HCT116 (cell line): ENCODE measurements at regions not wholly inside any gene's neighbourhood (a gene's known extent, or its start where the extent isn't known, plus 50 kb on each side); places are given as distances from the start of the nearest gene placed in this dataset.

Experiments
- ATAC-seq: fragments of 200-7000 bp; cut with Tn5 transposase; 2 replicates; pipeline ENCODE4 v1.9.1; 2020; ENCODE audit warnings: mild to moderate bottlenecking, moderate library complexity
- BruUV-seq: library from RNA; stranded (reverse); fragments of 400-500 nt; replicated peaks from 2 replicates; lab custom pipeline; 2021; lab: Mats Ljungman, UMichigan
- CTCF ChIA-PET: fragments of 300-600 bp; sonication (Branson Sonifier 250); formaldehyde crosslinking; loops from one replicate; lab custom pipeline; 2021; ENCODE audit warnings: antibody characterized with exemption; lab: Charles Lee
- POLR2A ChIA-PET: fragments of 300-600, 350-600 bp; sonication (Branson Sonifier 250); formaldehyde crosslinking; loops from one replicate; lab custom pipeline; 2021; ENCODE audit warnings: antibody characterized with exemption; lab: Charles Lee
- RAD21 ChIA-PET, 2 experiments: fragments of 300-600 bp; sonication (Branson Sonifier 250); formaldehyde crosslinking; loops; one replicate each; lab custom pipeline; 2023; ENCODE audit warnings: low total read pairs in 2 of 2; ENCODE audit not compliant: uncharacterized antibody in 2 of 2, unreplicated experiment in 2 of 2, low non-redundant PET in 1 of 2; lab: Charles Lee
- DNase-seq: peaks from one replicate; pipeline ENCODE4 v3.0.0-alpha.2; 2010; ENCODE audit warnings: low read depth, low spot score
- H2AFZ ChIP-seq: fragments of 200-600 bp; shearing (Covaris generic), sonication (generic); 2 replicates; pipeline ENCODE4 v1.6.1; 2017; ENCODE audit warnings: low read depth, mixed run types, mixed read lengths, antibody characterized with exemption, low read length; ENCODE audit not compliant: poor library complexity, severe bottlenecking
- H3K27ac ChIP-seq: 2 replicates; pipeline ENCODE4 v1.5.1; 2012; ENCODE audit warnings: low read depth, low read length
- H3K27me3 ChIP-seq: fragments of 200-600 bp; sonication (generic); 2 replicates; pipeline ENCODE4 v1.6.1; 2016; ENCODE audit warnings: mixed run types, low read length, mixed read lengths; ENCODE audit not compliant: insufficient read depth
- H3K36me3 ChIP-seq, 2 experiments: fragments of 200-500 bp in 1 of 2; fragments of 200-600 bp in 1 of 2; sonication (Bioruptor generic) in 1 of 2; sonication (generic) in 1 of 2; 2 replicates each; pipeline versions ENCODE4 v1.5.1 to v1.6.1; 2014 to 2016; ENCODE audit warnings: low read length in 2 of 2, inconsistent platforms in 1 of 2, mixed read lengths in 1 of 2, mixed run types in 1 of 2; ENCODE audit not compliant: insufficient read depth in 2 of 2, control insufficient read depth in 1 of 2
- H3K4me1 ChIP-seq, 2 experiments: fragments of 200-600 bp in 1 of 2; sonication (generic) in 1 of 2; 2 replicates each; pipeline versions ENCODE4 v1.5.1 to v1.6.1; 2012 to 2017; ENCODE audit warnings: low read length in 2 of 2, inconsistent platforms in 1 of 2, mild to moderate bottlenecking in 1 of 2, mixed read lengths in 1 of 2, mixed run types in 1 of 2, moderate library complexity in 1 of 2; ENCODE audit not compliant: insufficient read depth in 2 of 2, control insufficient read depth in 1 of 2
- H3K4me2 ChIP-seq: fragments of 200-600 bp; sonication (generic); 2 replicates; pipeline ENCODE4 v1.6.1; 2017; ENCODE audit warnings: mixed run types, low read length, mixed read lengths
- H3K4me3 ChIP-seq, 2 experiments: fragments of 200-600 bp in 1 of 2; sonication (generic) in 1 of 2; replicated peaks in 1 of 2; 2 replicates each; pipeline ENCODE4 v1.5.1; 2011 to 2016; ENCODE audit warnings: low read length in 2 of 2, control low read depth in 1 of 2, low read depth in 1 of 2, mild to moderate bottlenecking in 1 of 2, mixed read lengths in 1 of 2, mixed run types in 1 of 2
- H3K79me2 ChIP-seq: fragments of 200-600 bp; sonication (generic); 2 replicates; pipeline ENCODE4 v1.6.1; 2017; ENCODE audit warnings: mild to moderate bottlenecking, mixed run types, low read length, moderate library complexity, mixed read lengths; ENCODE audit not compliant: insufficient read depth
- H3K9ac ChIP-seq: fragments of 200-600 bp; sonication (generic); 2 replicates; pipeline ENCODE4 v1.6.1; 2016; ENCODE audit warnings: low read length, mixed read lengths
- H3K9me2 ChIP-seq: fragments of 200-600 bp; sonication (generic), shearing (Covaris generic); 2 replicates; pipeline ENCODE4 v1.6.1; 2017; ENCODE audit warnings: mixed run types, mild to moderate bottlenecking, moderate library complexity; ENCODE audit not compliant: insufficient read depth
- H3K9me3 ChIP-seq, 2 experiments: fragments of 200-500 bp in 1 of 2; fragments of 200-600 bp in 1 of 2; sonication (Bioruptor generic) in 1 of 2; sonication (generic) in 1 of 2; 2 replicates each; pipeline ENCODE4 v1.6.1; 2014 to 2017; ENCODE audit warnings: low read length in 2 of 2, mixed read lengths in 2 of 2, inconsistent platforms in 1 of 2, low read depth in 1 of 2, mild to moderate bottlenecking in 1 of 2, mixed run types in 1 of 2, moderate library complexity in 1 of 2; ENCODE audit not compliant: control insufficient read depth in 1 of 2, insufficient read depth in 1 of 2
- H4K20me1 ChIP-seq: fragments of 200-600 bp; sonication (generic), shearing (Covaris generic); 2 replicates; pipeline ENCODE4 v1.6.1; 2017; ENCODE audit warnings: mixed run types, mild to moderate bottlenecking, moderate library complexity; ENCODE audit not compliant: insufficient read depth
- ATF3 ChIP-seq: IDR thresholded peaks from 2 replicates; pipeline ENCODE4 v1.6.1; 2012
- CBX3 ChIP-seq: IDR thresholded peaks from 2 replicates; pipeline ENCODE4 v1.6.1; 2012; ENCODE audit warnings: low read depth
- CEBPB ChIP-seq: IDR thresholded peaks from 2 replicates; pipeline ENCODE4 v1.6.1; 2012; ENCODE audit warnings: low read depth
- CTCF ChIP-seq, 3 experiments: fragments of 200-600 bp in 1 of 3; sonication (generic) in 1 of 3; IDR thresholded peaks in 2 of 3; conservative IDR thresholded peaks in 1 of 3; 2 replicates each; pipeline ENCODE4 v1.5.1; 2012 to 2017; ENCODE audit warnings: low read depth in 2 of 3, low read length in 2 of 3, antibody characterized with exemption in 1 of 3, borderline replicate concordance in 1 of 3, control low read depth in 1 of 3, mild to moderate bottlenecking in 1 of 3, mixed read lengths in 1 of 3, mixed run types in 1 of 3, moderate library complexity in 1 of 3; ENCODE audit not compliant: insufficient read depth in 1 of 3
- EGR1 ChIP-seq: IDR thresholded peaks from 2 replicates; pipeline ENCODE4 v1.6.1; 2012; ENCODE audit warnings: low read depth
- ELF1 ChIP-seq: IDR thresholded peaks from 2 replicates; pipeline ENCODE4 v1.6.1; 2012; ENCODE audit warnings: low read depth, borderline replicate concordance
- EZH2 ChIP-seq: fragments of 200-600 bp; sonication (generic); IDR thresholded peaks from 2 replicates; pipeline ENCODE4 v1.6.1; 2017; ENCODE audit warnings: antibody characterized with exemption, mixed run types
- EZH2phosphoT487 ChIP-seq: fragments of 200-600 bp; IDR thresholded peaks from 2 replicates; pipeline ENCODE4 v1.6.1; 2018; ENCODE audit warnings: antibody characterized with exemption, borderline replicate concordance
- FOSL1 ChIP-seq: IDR thresholded peaks from 2 replicates; pipeline ENCODE4 v1.6.1; 2012; ENCODE audit warnings: low read depth
- JUND ChIP-seq: IDR thresholded peaks from 2 replicates; pipeline ENCODE4 v1.6.1; 2012
- POLR2A ChIP-seq: IDR thresholded peaks from 2 replicates; pipeline ENCODE4 v1.7.0; 2011; ENCODE audit warnings: borderline replicate concordance; ENCODE audit not compliant: insufficient read depth, insufficient read length; ENCODE audit errors: extremely low read depth
- POLR2AphosphoS5 ChIP-seq: IDR thresholded peaks from 2 replicates; pipeline ENCODE4 v1.6.1; 2011; ENCODE audit warnings: mild to moderate bottlenecking, low read depth, low read length, moderate library complexity
- RAD21 ChIP-seq: IDR thresholded peaks from 2 replicates; pipeline ENCODE4 v1.6.1; 2012; ENCODE audit warnings: low read depth, mild to moderate bottlenecking
- REST ChIP-seq: IDR thresholded peaks from 2 replicates; pipeline ENCODE4 v1.6.1; 2012; ENCODE audit warnings: low read depth
- SP1 ChIP-seq: IDR thresholded peaks from 2 replicates; pipeline ENCODE4 v1.6.1; 2012; ENCODE audit warnings: low read depth
- SRF ChIP-seq: IDR thresholded peaks from 2 replicates; pipeline ENCODE4 v1.6.1; 2012; ENCODE audit warnings: low read depth
- TCF7L2 ChIP-seq: IDR thresholded peaks from 2 replicates; pipeline ENCODE4 v1.7.0; 2011; ENCODE audit warnings: borderline replicate concordance, inconsistent platforms; ENCODE audit not compliant: insufficient read depth, insufficient read length; ENCODE audit errors: extremely low read depth
- YY1 ChIP-seq: IDR thresholded peaks from 2 replicates; pipeline ENCODE4 v1.6.1; 2011; ENCODE audit warnings: low read length, low read depth, moderate library complexity, mild to moderate bottlenecking; ENCODE audit not compliant: insufficient replicate concordance; ENCODE audit errors: extremely low read depth
- intact Hi-C: fragments of 100-400 bp; cut with micrococcal nuclease; formaldehyde crosslinking; loops from 2 replicates; pipeline ENCODE4 v1.10.0; 2022

GRCh38 chr10:28137907-28138880 lies 139.3 kb upstream of the ODAD2 start:
- H3K9me3 ChIP-seq = peaks cover 13 to 15% of the 10 kb centered on the region in 2 experiments; a peak in 3 of 4 replicates
- POLR2A ChIA-PET = interaction anchor here (1.0 to 1.3 kb wide), 4 partner anchors 8 to 19 kb away, joined by 3 to 7 read pairs (median 3); no protein-coding TSS in a partner anchor
- H3K4me2 ChIP-seq = peak overlapping the region; percentile 44
- H3K9me2 ChIP-seq = no peaks in the 10 kb centered on the region
- CTCF ChIA-PET = no interaction called here
- intact Hi-C loops = no loop called here
- RAD21 ChIA-PET = no interaction called here
- peaks cover 0 to 20% of the 10 kb centered on the region in 2 experiments; a peak in 1 of 4 replicates for H3K36me3 ChIP-seq
- H3K27me3 ChIP-seq = no peaks in the 10 kb centered on the region
- no peaks in the 10 kb centered on the region for H4K20me1 ChIP-seq
- H3K79me2 ChIP-seq = peaks cover 3% of the 10 kb centered on the region
- DNase-seq = peak; percentile 81
- H3K27ac ChIP-seq = peak overlapping the region; percentile 95
- ATAC-seq = peak; percentile 53
- H3K9ac ChIP-seq = peak overlapping the region; percentile 22; the same call in 1 of the 2 replicates
- no peak overlapping the region for H2AFZ ChIP-seq
- H3K4me3 ChIP-seq = no peak overlapping the region
- H3K4me1 ChIP-seq = peaks cover 37 to 43% of the 10 kb centered on the region in 2 experiments
- BruUV-seq = TSS peak; percentile 87
- TF ChIP-seq YY1 (no peak), RAD21 (peak; percentile 5; the same call in 1 of the 2 replicates), POLR2AphosphoS5 (peak; percentile 43; the same call in 1 of the 2 replicates), REST (no peak), CBX3 (0 out of 2 replicates have a peak, but pooled peaks have one; percentile 63), JUND (peak; percentile 95), TCF7L2 (peak; percentile 41), SRF (peak; percentile 55; the same call in 1 of the 2 replicates), ATF3 (peak; percentile 85), EZH2 (no peak), ELF1 (no peak), POLR2A (no peak), EGR1 (peak; percentile 57), FOSL1 (peak; percentile 94), CTCF (IDR thresholded peaks at IDR 0.05 in 2 of 3, conservative IDR thresholded peaks at IDR 0.05 in 1 of 3; ENCODE audit: borderline replicate concordance in 1 of 3, insufficient read depth in 1 of 3, low read depth in 2 of 3, low read length in 2 of 3) (no peak), SP1 (peak; percentile 92), EZH2phosphoT487 (no peak), CEBPB (peak; percentile 92)
